Upper lobe of left lung (tissue), 6 donors: ENCODE measurements at regions not wholly inside any gene's neighbourhood (a gene's known extent, or its start where the extent isn't known, plus 50 kb on each side); places are given as distances from the start of the nearest gene placed in this dataset.

Experiments used
- ATAC-seq, 2 donors: fragments of 200-7000 bp; cut with Tn5 transposase; one replicate each; pipeline ENCODE4 v1.9.1; 2022; ENCODE audit warnings: mild to moderate bottlenecking in 2 of 2, moderate library complexity in 2 of 2; ENCODE audit not compliant: low FRiP score in 2 of 2
- DNase-seq, 2 donors: peaks; one replicate each; pipeline ENCODE4 v3.0.0-alpha.2; 2019 to 2020
- H3K27ac ChIP-seq, 4 donors: fragments of 200-600 bp; sonication (generic); one replicate each; pipeline ENCODE4 v1.5.1; 2016 to 2019
- H3K27me3 ChIP-seq, 4 donors: fragments of 200-600 bp; sonication (generic); one replicate each; pipeline ENCODE4 v1.5.1; 2017 to 2019
- H3K36me3 ChIP-seq, 4 donors: fragments of 200-600 bp; sonication (generic); one replicate each; pipeline ENCODE4 v1.5.1; 2016 to 2019
- H3K4me1 ChIP-seq, 4 donors: fragments of 200-600 bp; sonication (generic); one replicate each; pipeline ENCODE4 v1.5.1; 2018 to 2019
- H3K4me3 ChIP-seq, 4 donors: fragments of 200-600 bp; sonication (generic); one replicate each; pipeline ENCODE4 v1.5.1; 2017 to 2019; ENCODE audit warnings: mild to moderate bottlenecking in 2 of 4, moderate library complexity in 1 of 4
- H3K9me3 ChIP-seq, 4 donors: fragments of 200-600 bp; sonication (generic); one replicate each; pipeline ENCODE4 v1.5.1; 2018 to 2019
- EP300 ChIP-seq, 4 donors: sonication (generic); formaldehyde crosslinking; IDR thresholded peaks; one replicate each; pipeline ENCODE4 v1.5.1; 2017; ENCODE audit warnings: antibody characterized with exemption in 4 of 4, control low read depth in 2 of 4
- POLR2A ChIP-seq, 4 donors: fragments of 450-650 bp; IDR thresholded peaks; one replicate each; pipeline ENCODE4 v1.5.1; 2016 to 2017; ENCODE audit warnings: antibody characterized with exemption in 4 of 4, mild to moderate bottlenecking in 2 of 4
- POLR2AphosphoS5 ChIP-seq, 2 donors: sonication (generic); formaldehyde crosslinking; IDR thresholded peaks; one replicate each; pipeline ENCODE4 v1.5.1; 2017; ENCODE audit warnings: antibody characterized with exemption in 2 of 2
- WGBS, 2 donors: methylation state at CpG; one replicate each; pipeline ENCODE4 v1.1.5; 2017 to 2018; 5-methylcytosine and 5-hydroxymethylcytosine counted together
- TF ChIP-seq, protein P1 (sequence below), 6 experiments: fragments of 450-650 bp in 4 of 6; fragments of 200-600 bp in 2 of 6; sonication (generic) in 2 of 6; IDR thresholded peaks; one replicate each; pipeline ENCODE4 v1.5.1; 2016 to 2019; ENCODE audit warnings: antibody characterized with exemption in 6 of 6
- donor health status: DM: no; HTN: no; CAD: no; lungs with moderate emphysema.
- donor health status: DM: no; HTN: yes; CAD: no; lungs with severe emphysema.

DNA sequence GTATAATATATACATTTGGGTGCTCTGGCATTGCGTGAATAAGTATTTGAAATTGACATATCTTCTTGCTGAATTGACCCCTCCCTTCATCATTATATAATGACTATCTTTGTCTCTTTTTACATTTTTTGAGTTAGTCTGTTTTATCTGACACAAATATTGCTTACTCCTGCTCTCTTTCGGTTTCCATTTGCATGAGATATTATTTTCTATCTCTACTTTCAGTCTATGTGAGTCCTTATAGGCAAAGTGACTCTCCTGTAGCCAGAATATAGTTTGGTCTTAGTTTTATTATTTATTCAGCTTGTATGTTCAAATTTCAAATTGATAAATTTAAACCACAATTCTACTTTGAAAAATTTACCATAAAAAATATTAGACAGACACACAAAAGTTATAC is 491.0 kb downstream of the NAV3 start:
- DNase-seq (no peak), ATAC-seq (no peak)
- Histone ChIP-seq H3K4me3 (no peak overlapping the region), H3K36me3 (no peaks in the 10 kb centered on the region), H3K4me1 (no peaks in the 10 kb centered on the region), H3K9me3 (no peaks in the 10 kb centered on the region), H3K27ac (no peak overlapping the region), H3K27me3 (no peaks in the 10 kb centered on the region)
- TF ChIP-seq, protein P1, sequence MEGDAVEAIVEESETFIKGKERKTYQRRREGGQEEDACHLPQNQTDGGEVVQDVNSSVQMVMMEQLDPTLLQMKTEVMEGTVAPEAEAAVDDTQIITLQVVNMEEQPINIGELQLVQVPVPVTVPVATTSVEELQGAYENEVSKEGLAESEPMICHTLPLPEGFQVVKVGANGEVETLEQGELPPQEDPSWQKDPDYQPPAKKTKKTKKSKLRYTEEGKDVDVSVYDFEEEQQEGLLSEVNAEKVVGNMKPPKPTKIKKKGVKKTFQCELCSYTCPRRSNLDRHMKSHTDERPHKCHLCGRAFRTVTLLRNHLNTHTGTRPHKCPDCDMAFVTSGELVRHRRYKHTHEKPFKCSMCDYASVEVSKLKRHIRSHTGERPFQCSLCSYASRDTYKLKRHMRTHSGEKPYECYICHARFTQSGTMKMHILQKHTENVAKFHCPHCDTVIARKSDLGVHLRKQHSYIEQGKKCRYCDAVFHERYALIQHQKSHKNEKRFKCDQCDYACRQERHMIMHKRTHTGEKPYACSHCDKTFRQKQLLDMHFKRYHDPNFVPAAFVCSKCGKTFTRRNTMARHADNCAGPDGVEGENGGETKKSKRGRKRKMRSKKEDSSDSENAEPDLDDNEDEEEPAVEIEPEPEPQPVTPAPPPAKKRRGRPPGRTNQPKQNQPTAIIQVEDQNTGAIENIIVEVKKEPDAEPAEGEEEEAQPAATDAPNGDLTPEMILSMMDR (IDR thresholded peaks at IDR 0.05) = no peak
- 91 to 92% methylated on average over 2 of the region's 2 CpGs for WGBS, 2 donors

DNA sequence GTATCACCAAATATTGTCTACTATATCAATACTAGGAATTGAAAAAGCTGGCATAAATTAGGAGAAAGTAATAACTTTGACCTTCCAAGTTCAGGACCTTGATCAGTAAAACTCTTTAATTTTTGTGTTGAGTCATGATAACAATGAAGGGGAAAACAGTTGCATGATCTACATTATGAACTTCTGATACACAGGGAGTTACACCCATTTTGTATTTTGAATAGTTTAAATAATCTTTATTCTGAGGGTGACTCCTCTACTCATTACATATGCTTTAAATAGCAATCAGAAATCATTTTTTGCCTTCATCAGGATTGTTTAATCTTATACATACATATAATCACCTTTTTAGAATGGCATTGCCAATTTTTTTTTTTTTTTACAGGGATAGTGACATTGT is 492.5 kb downstream of the NAV3 start:
- Histone ChIP-seq H3K4me1 (no peaks in the 10 kb centered on the region), H3K4me3 (no peak overlapping the region), H3K27ac (no peak overlapping the region), H3K9me3 (no peaks in the 10 kb centered on the region), H3K36me3 (no peaks in the 10 kb centered on the region), H3K27me3 (no peaks in the 10 kb centered on the region)
- no peak for TF ChIP-seq POLR2AphosphoS5 (IDR thresholded peaks at IDR 0.05)
- TF ChIP-seq, protein P1 (IDR thresholded peaks at IDR 0.05) = no peak
- TF ChIP-seq POLR2A (IDR thresholded peaks at IDR 0.05) = no peak
- TF ChIP-seq EP300 (IDR thresholded peaks at IDR 0.05) = no peak
- no peak for DNase-seq
- no peak for ATAC-seq

DNA sequence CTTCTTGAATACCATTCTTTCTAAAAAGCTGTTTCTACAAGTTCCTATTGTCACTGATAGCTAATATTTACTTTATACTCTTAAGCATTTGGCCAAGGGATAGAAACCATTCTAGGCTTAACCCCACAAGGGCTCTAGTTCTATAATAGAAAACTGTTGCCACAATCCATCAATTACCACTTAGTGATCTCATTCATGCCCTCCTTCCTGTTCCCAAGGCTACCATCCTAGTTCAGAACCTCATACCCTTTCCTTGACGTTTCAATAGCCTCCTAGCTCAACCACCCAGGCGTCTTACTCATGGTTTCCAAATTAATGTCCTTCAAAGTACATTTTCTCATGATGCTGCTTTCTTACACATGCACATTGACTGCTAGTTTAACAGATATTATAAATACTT is 493.5 kb downstream of the NAV3 start:
- DNase-seq = no peak
- ATAC-seq = no peak
- 47 to 64% methylated on average over 2 of the region's 2 CpGs for WGBS, 2 donors
- Histone ChIP-seq H3K9me3 (no peaks in the 10 kb centered on the region), H3K4me1 (no peaks in the 10 kb centered on the region), H3K4me3 (no peak overlapping the region), H3K27me3 (no peaks in the 10 kb centered on the region), H3K36me3 (no peaks in the 10 kb centered on the region), H3K27ac (no peak overlapping the region)
- TF ChIP-seq POLR2A (IDR thresholded peaks at IDR 0.05) (no peak), POLR2AphosphoS5 (IDR thresholded peaks at IDR 0.05) (no peak), EP300 (IDR thresholded peaks at IDR 0.05) (no peak)
- TF ChIP-seq, protein P1 (IDR thresholded peaks at IDR 0.05) = no peak

DNA sequence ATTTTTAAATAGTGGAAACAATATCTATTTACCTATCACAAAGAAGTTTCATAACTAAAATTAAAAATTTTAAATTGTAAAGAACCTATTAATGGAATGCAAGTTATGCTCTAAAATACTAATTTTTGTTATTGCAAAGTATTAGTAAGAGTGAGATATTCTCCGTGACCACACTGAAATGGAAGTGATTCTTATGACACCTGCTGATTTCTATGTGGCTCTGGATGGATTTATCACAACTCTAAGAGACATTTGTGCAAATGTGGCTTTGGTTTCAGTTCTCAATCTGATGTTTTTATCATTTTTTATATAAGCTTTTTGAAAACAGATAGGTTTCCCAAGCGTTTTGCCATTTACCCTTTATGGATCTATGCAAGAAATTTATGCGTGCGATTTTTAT is 497.8 kb downstream of the NAV3 start:
- Histone ChIP-seq H3K36me3 (no peaks in the 10 kb centered on the region), H3K27ac (no peak overlapping the region), H3K27me3 (no peaks in the 10 kb centered on the region), H3K4me1 (no peaks in the 10 kb centered on the region), H3K9me3 (no peaks in the 10 kb centered on the region), H3K4me3 (no peak overlapping the region)
- no peak for DNase-seq
- 78 to 86% methylated on average over 4 of the region's 4 CpGs for WGBS, 2 donors
- ATAC-seq = no peak
- TF ChIP-seq, protein P1 (IDR thresholded peaks at IDR 0.05) = no peak
- TF ChIP-seq EP300 (IDR thresholded peaks at IDR 0.05) = no peak
- no peak for TF ChIP-seq POLR2AphosphoS5 (IDR thresholded peaks at IDR 0.05)
- no peak for TF ChIP-seq POLR2A (IDR thresholded peaks at IDR 0.05)

DNA sequence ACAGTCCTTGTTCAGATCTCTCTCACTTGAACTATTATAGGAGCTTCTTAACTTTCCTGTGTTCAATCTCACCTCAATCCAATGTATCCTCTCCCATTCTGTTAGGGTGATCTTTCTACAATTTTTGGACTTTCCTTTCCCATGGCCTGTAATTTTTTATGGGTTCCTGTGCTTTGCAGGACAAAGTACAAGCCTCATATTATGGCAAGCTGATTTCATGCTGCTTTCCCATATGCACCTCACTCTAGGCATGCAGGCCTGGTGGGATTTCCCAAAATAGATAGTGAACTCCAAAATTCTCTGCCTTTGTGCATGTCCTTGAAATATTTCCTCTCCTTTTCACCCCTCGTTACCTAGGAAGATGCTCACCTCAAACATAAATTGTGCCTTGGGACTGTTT is 499.4 kb downstream of the NAV3 start:
- no peak overlapping the region for H3K27ac ChIP-seq
- TF ChIP-seq EP300 (IDR thresholded peaks at IDR 0.05) (no peak), POLR2AphosphoS5 (IDR thresholded peaks at IDR 0.05) (no peak), POLR2A (IDR thresholded peaks at IDR 0.05) (no peak)
- TF ChIP-seq, protein P1 (IDR thresholded peaks at IDR 0.05) = no peak
- no peaks in the 10 kb centered on the region for H3K9me3 ChIP-seq
- no peak for DNase-seq
- H3K36me3 ChIP-seq = no peaks in the 10 kb centered on the region
- ATAC-seq = no peak
- no peaks in the 10 kb centered on the region for H3K4me1 ChIP-seq
- no peak overlapping the region for H3K4me3 ChIP-seq
- no peaks in the 10 kb centered on the region for H3K27me3 ChIP-seq
- 93 to 100% methylated on average over 1 of the region's 1 CpG for WGBS, 2 donors
